BLaER1 treated with 17β-estradiol and CSF1 and Interleukin-3, amounts not matched to agents 10 nM and 100 nM (cell line): ENCODE measurements at regions not wholly inside any gene's neighbourhood (a gene's known extent, or its start where the extent isn't known, plus 50 kb on each side); places are given as distances from the start of the nearest gene placed in this dataset.
A peak's percentile ranks its signal among the peaks of the same experiment; 100 is the strongest.

Experiments used
- H3K27ac ChIP-seq, 11 experiments: shearing (Covaris generic); formaldehyde crosslinking; 2 replicates each; pipeline ENCODE4 v1.8.1; 2022
- H3K27me3 ChIP-seq, 11 experiments: shearing (Covaris generic); formaldehyde crosslinking; 2 replicates each; pipeline ENCODE4 v1.8.1; 2022
- H3K36me3 ChIP-seq, 11 experiments: shearing (Covaris generic); formaldehyde crosslinking; 2 replicates each; pipeline ENCODE4 v1.8.1; 2022
- H3K4me1 ChIP-seq, 10 experiments: shearing (Covaris generic); formaldehyde crosslinking; 2 replicates each; pipeline ENCODE4 v1.8.1; 2022
- H3K4me2 ChIP-seq, 11 experiments: shearing (Covaris generic); formaldehyde crosslinking; 2 replicates each; pipeline ENCODE4 v1.8.1; 2022
- H3K4me3 ChIP-seq, 10 experiments: shearing (Covaris generic); formaldehyde crosslinking; 2 replicates each; pipeline ENCODE4 v1.8.1; 2022
- H3K9ac ChIP-seq, 11 experiments: shearing (Covaris generic); formaldehyde crosslinking; 2 replicates each; pipeline ENCODE4 v1.8.1; 2022
- H3K9me3 ChIP-seq, 11 experiments: shearing (Covaris generic); formaldehyde crosslinking; replicated peaks in 1 of 11; 2 replicates each; pipeline ENCODE4 v1.8.1; 2022
- H4K20me1 ChIP-seq, 11 experiments: shearing (Covaris generic); formaldehyde crosslinking; 2 replicates each; pipeline ENCODE4 v1.8.1; 2022
- Cebpa-rat ChIP-seq, 11 experiments: shearing (Covaris generic); IDR thresholded peaks; 2 replicates each; pipeline ENCODE4 v1.8.1; 2022

GRCh38 chr2:156845806-156846558 lies 409.8 kb downstream of the GPD2 start:
- no peaks in the 10 kb centered on the region for H3K4me1 ChIP-seq
- no peaks in the 10 kb centered on the region for H3K9me3 ChIP-seq
- no peak overlapping the region for H3K9ac ChIP-seq
- no peak for TF ChIP-seq Cebpa-rat (IDR thresholded peaks at IDR 0.05)
- H3K4me3 ChIP-seq = no peak overlapping the region
- no peak overlapping the region for H3K4me2 ChIP-seq
- no peaks in the 10 kb centered on the region for H3K36me3 ChIP-seq
- H3K27ac ChIP-seq = no peak overlapping the region
- H4K20me1 ChIP-seq = no peaks in the 10 kb centered on the region
- no peaks in the 10 kb centered on the region for H3K27me3 ChIP-seq

- TF ChIP-seq Cebpa-rat (IDR thresholded peaks at IDR 0.05) = no peak
- Histone ChIP-seq H3K27me3 (no peaks in the 10 kb centered on the region), H3K4me3 (no peak overlapping the region)
Observed at GRCh38 chr2:156852210-156852609, 405.3 kb upstream of the GALNT5 start.

GRCh38 chr2:156852681-156853080 lies 404.8 kb upstream of the GALNT5 start:
- H3K36me3 ChIP-seq = no peaks in the 10 kb centered on the region
- H3K4me1 ChIP-seq = no peaks in the 10 kb centered on the region
- no peak for TF ChIP-seq Cebpa-rat (IDR thresholded peaks at IDR 0.05)
- H3K4me3 ChIP-seq = no peak overlapping the region
- no peaks in the 10 kb centered on the region for H4K20me1 ChIP-seq
- no peaks in the 10 kb centered on the region for H3K9me3 ChIP-seq
- H3K27ac ChIP-seq = no peak overlapping the region
- H3K9ac ChIP-seq = no peak overlapping the region
- H3K4me2 ChIP-seq = no peak overlapping the region
- no peaks in the 10 kb centered on the region for H3K27me3 ChIP-seq

More at GRCh38 chr2:156852210-156852609, 405.3 kb upstream of the GALNT5 start:
- H3K27ac ChIP-seq = no peak overlapping the region
- no peak overlapping the region for H3K4me2 ChIP-seq
- no peak overlapping the region for H3K9ac ChIP-seq
- no peaks in the 10 kb centered on the region for H4K20me1 ChIP-seq
- H3K9me3 ChIP-seq = no peaks in the 10 kb centered on the region
- no peaks in the 10 kb centered on the region for H3K4me1 ChIP-seq
- H3K36me3 ChIP-seq = no peaks in the 10 kb centered on the region

- TF ChIP-seq Cebpa-rat (IDR thresholded peaks at IDR 0.05) = no peak
- H3K9ac ChIP-seq = no peak overlapping the region
- no peaks in the 10 kb centered on the region for H3K27me3 ChIP-seq
- H3K4me2 ChIP-seq = no peak overlapping the region
- H3K4me1 ChIP-seq = no peaks in the 10 kb centered on the region
- H3K27ac ChIP-seq = no peak overlapping the region
- H3K9me3 ChIP-seq = no peaks in the 10 kb centered on the region
- no peaks in the 10 kb centered on the region for H4K20me1 ChIP-seq
- no peak overlapping the region for H3K4me3 ChIP-seq
- no peaks in the 10 kb centered on the region for H3K36me3 ChIP-seq
Observed at GRCh38 chr2:156864325-156864724, 393.2 kb upstream of the GALNT5 start.

GRCh38 chr2:156864753-156865152 lies 392.8 kb upstream of the GALNT5 start:
- H3K9ac ChIP-seq = no peak overlapping the region
- no peak overlapping the region for H3K4me2 ChIP-seq
- no peaks in the 10 kb centered on the region for H3K36me3 ChIP-seq
- no peaks in the 10 kb centered on the region for H3K4me1 ChIP-seq
- H3K9me3 ChIP-seq = no peaks in the 10 kb centered on the region
- H3K4me3 ChIP-seq = no peak overlapping the region
- no peak overlapping the region for H3K27ac ChIP-seq
- no peaks in the 10 kb centered on the region for H3K27me3 ChIP-seq
- no peaks in the 10 kb centered on the region for H4K20me1 ChIP-seq
- no peak for TF ChIP-seq Cebpa-rat (IDR thresholded peaks at IDR 0.05)

- Histone ChIP-seq H3K27me3 (no peaks in the 10 kb centered on the region), H3K36me3 (no peaks in the 10 kb centered on the region), H3K9me3 (no peaks in the 10 kb centered on the region), H3K27ac (no peak overlapping the region), H3K4me1 (no peaks in the 10 kb centered on the region), H3K4me2 (no peak overlapping the region), H4K20me1 (no peaks in the 10 kb centered on the region), H3K9ac (no peak overlapping the region), H3K4me3 (no peak overlapping the region)
- TF ChIP-seq Cebpa-rat (IDR thresholded peaks at IDR 0.05) = no peak
Observed at GRCh38 chr2:156867201-156867600, 390.3 kb upstream of the GALNT5 start.

- H3K9ac ChIP-seq = no peak overlapping the region
- TF ChIP-seq Cebpa-rat (IDR thresholded peaks at IDR 0.05) = no peak
- no peaks in the 10 kb centered on the region for H3K27me3 ChIP-seq
- no peak overlapping the region for H3K4me2 ChIP-seq
- H3K4me3 ChIP-seq = no peak overlapping the region
- no peaks in the 10 kb centered on the region for H4K20me1 ChIP-seq
- H3K36me3 ChIP-seq = no peaks in the 10 kb centered on the region
- no peaks in the 10 kb centered on the region for H3K4me1 ChIP-seq
- H3K9me3 ChIP-seq = no peaks in the 10 kb centered on the region
- no peak overlapping the region for H3K27ac ChIP-seq
Observed at GRCh38 chr2:156874707-156875106, 382.8 kb upstream of the GALNT5 start.

- Histone ChIP-seq H4K20me1 (0 out of 22 replicates have a peak, but pooled peaks cover 0 to 7% (median 0%) of the 10 kb centered on the region in 11 experiments), H3K9me3 (no peaks in the 10 kb centered on the region), H3K4me3 (no peak overlapping the region), H3K27me3 (peaks cover 0 to 36% (median 0%) of the 10 kb centered on the region in 11 experiments; a peak in 7 of 22 replicates), H3K36me3 (no peaks in the 10 kb centered on the region), H3K4me2 (no peak overlapping the region), H3K27ac (no peak overlapping the region), H3K9ac (no peak overlapping the region), H3K4me1 (no peaks in the 10 kb centered on the region)
- TF ChIP-seq Cebpa-rat (IDR thresholded peaks at IDR 0.05) = peak in 2 of 11 experiments; percentile 32 to 41; a peak in 2 of 22 replicates
Observed at GRCh38 chr2:156883804-156884203, 373.7 kb upstream of the GALNT5 start.

GRCh38 chr2:156884216-156884615 lies 373.3 kb upstream of the GALNT5 start:
- Histone ChIP-seq H3K9me3 (no peaks in the 10 kb centered on the region), H3K4me1 (no peaks in the 10 kb centered on the region), H3K27me3 (peaks cover 0 to 40% (median 0%) of the 10 kb centered on the region in 11 experiments; a peak in 7 of 22 replicates), H4K20me1 (0 out of 22 replicates have a peak, but pooled peaks cover 0 to 7% (median 0%) of the 10 kb centered on the region in 11 experiments), H3K4me3 (no peak overlapping the region), H3K9ac (no peak overlapping the region), H3K36me3 (no peaks in the 10 kb centered on the region), H3K4me2 (no peak overlapping the region), H3K27ac (no peak overlapping the region)
- no peak for TF ChIP-seq Cebpa-rat (IDR thresholded peaks at IDR 0.05)
